Hepatocyte (in vitro differentiated cells): ENCODE measurements at regions not wholly inside any gene's neighbourhood (a gene's known extent, or its start where the extent isn't known, plus 50 kb on each side); places are given as distances from the start of the nearest gene placed in this dataset.

Experiments used
- DNase-seq: peaks from one replicate; pipeline ENCODE4 v3.0.0-alpha.2; 2016; ENCODE audit warnings: low spot score
- H2AFZ ChIP-seq: fragments of 200-600 bp; sonication (generic); 2 replicates; pipeline ENCODE4 v1.6.0; 2016; ENCODE audit warnings: antibody characterized with exemption, mild to moderate bottlenecking
- H3K27ac ChIP-seq: fragments of 200-600 bp; sonication (generic); 2 replicates; pipeline ENCODE4 v1.5.1; 2016; ENCODE audit warnings: mild to moderate bottlenecking
- H3K27me3 ChIP-seq: fragments of 200-600 bp; sonication (generic); 2 replicates; pipeline ENCODE4 v1.6.1; 2016
- H3K36me3 ChIP-seq: fragments of 200-600 bp; sonication (generic); replicated peaks from 2 replicates; pipeline ENCODE4 v1.5.1; 2016; ENCODE audit warnings: low read depth; ENCODE audit not compliant: insufficient read depth
- H3K4me1 ChIP-seq: fragments of 200-600 bp; sonication (generic); 2 replicates; pipeline ENCODE4 v1.5.1; 2016; ENCODE audit warnings: mild to moderate bottlenecking, moderate library complexity; ENCODE audit not compliant: insufficient read depth
- H3K4me2 ChIP-seq: fragments of 200-600 bp; sonication (generic); 2 replicates; pipeline ENCODE4 v1.6.0; 2016
- H3K4me3 ChIP-seq: fragments of 200-600 bp; sonication (generic); 2 replicates; pipeline ENCODE4 v1.5.1; 2016; ENCODE audit warnings: mild to moderate bottlenecking
- H3K79me2 ChIP-seq: fragments of 200-600 bp; sonication (generic); 2 replicates; pipeline ENCODE4 v1.6.0; 2017; ENCODE audit warnings: mild to moderate bottlenecking
- H3K9me2 ChIP-seq: fragments of 200-600 bp; sonication (generic); replicated peaks from 2 replicates; pipeline ENCODE4 v1.6.0; 2017; ENCODE audit warnings: mild to moderate bottlenecking; ENCODE audit not compliant: insufficient read depth
- H3K9me3 ChIP-seq: fragments of 200-600 bp; sonication (generic); 2 replicates; pipeline ENCODE4 v1.5.1; 2016; ENCODE audit warnings: low read depth, mild to moderate bottlenecking
- H4K20me1 ChIP-seq: fragments of 200-600 bp; sonication (generic); 2 replicates; pipeline ENCODE4 v1.6.0; 2016; ENCODE audit warnings: mild to moderate bottlenecking; ENCODE audit not compliant: insufficient read depth, poor library complexity, severe bottlenecking
- CTCF ChIP-seq: fragments of 200-600 bp; sonication (generic); IDR thresholded peaks from 2 replicates; pipeline ENCODE4 v1.5.1; 2016; ENCODE audit warnings: antibody characterized with exemption, mild to moderate bottlenecking; ENCODE audit not compliant: poor library complexity
- EZH2 ChIP-seq: fragments of 200-600 bp; sonication (generic); IDR thresholded peaks from 2 replicates; pipeline ENCODE4 v1.6.1; 2016; ENCODE audit warnings: antibody characterized with exemption, mild to moderate bottlenecking, borderline replicate concordance
- EZH2phosphoT487 ChIP-seq: fragments of 200-600 bp; sonication (generic); IDR thresholded peaks from one replicate; pipeline ENCODE4 v1.6.1; 2018; ENCODE audit warnings: antibody characterized with exemption, mild to moderate bottlenecking, low read depth, moderate library complexity; ENCODE audit not compliant: unreplicated experiment, severe bottlenecking
- WGBS: methylation state at CpG from one replicate; pipeline ENCODE4 v1.1.6; 2016; ENCODE audit warnings: low lambda C conversion rate; ENCODE audit errors: missing lambda C conversion rate; 5-methylcytosine and 5-hydroxymethylcytosine counted together

- 82% methylated on average over 5 of the region's 5 CpGs for WGBS
- no peaks in the 10 kb centered on the region for H3K4me1 ChIP-seq
- TF ChIP-seq EZH2 (no peak), EZH2phosphoT487 (no peak), CTCF (no peak)
Observed at GRCh38 chr2:22883054-22883453, 501.9 kb upstream of the KLHL29 start.

GRCh38 chr2:22885245-22885644 is 499.7 kb upstream of the KLHL29 start:
- Histone ChIP-seq H3K9me2 (no peaks in the 10 kb centered on the region), H3K27ac (no peak overlapping the region), H3K4me2 (no peak overlapping the region), H3K9me3 (no peaks in the 10 kb centered on the region), H4K20me1 (no peaks in the 10 kb centered on the region), H3K79me2 (no peaks in the 10 kb centered on the region), H2AFZ (no peak overlapping the region), H3K4me1 (no peaks in the 10 kb centered on the region), H3K27me3 (no peaks in the 10 kb centered on the region), H3K36me3 (no peaks in the 10 kb centered on the region), H3K4me3 (no peak overlapping the region)
- no peak for DNase-seq
- TF ChIP-seq EZH2 = no peak
- TF ChIP-seq EZH2phosphoT487 = no peak
- no peak for TF ChIP-seq CTCF
- 69% methylated on average over 1 of the region's 1 CpG for WGBS

More at GRCh38 chr2:22883054-22883453, 501.9 kb upstream of the KLHL29 start:
- H3K9me2 ChIP-seq = no peaks in the 10 kb centered on the region
- H3K27me3 ChIP-seq = no peaks in the 10 kb centered on the region
- H3K4me3 ChIP-seq = no peak overlapping the region
- no peak overlapping the region for H3K27ac ChIP-seq
- no peak overlapping the region for H3K4me2 ChIP-seq
- no peaks in the 10 kb centered on the region for H3K79me2 ChIP-seq
- H3K9me3 ChIP-seq = no peaks in the 10 kb centered on the region
- H3K36me3 ChIP-seq = no peaks in the 10 kb centered on the region
- no peak overlapping the region for H2AFZ ChIP-seq
- no peaks in the 10 kb centered on the region for H4K20me1 ChIP-seq
- no peak for DNase-seq

GRCh38 chr2:22887426-22887825 is 497.6 kb upstream of the KLHL29 start:
- Histone ChIP-seq H3K27ac (no peak overlapping the region), H3K79me2 (no peaks in the 10 kb centered on the region), H3K27me3 (no peaks in the 10 kb centered on the region), H3K4me2 (no peak overlapping the region), H4K20me1 (no peaks in the 10 kb centered on the region), H3K36me3 (no peaks in the 10 kb centered on the region), H3K4me3 (no peak overlapping the region), H3K9me2 (no peaks in the 10 kb centered on the region), H3K4me1 (no peaks in the 10 kb centered on the region), H3K9me3 (no peaks in the 10 kb centered on the region), H2AFZ (no peak overlapping the region)
- no peak for DNase-seq
- no peak for TF ChIP-seq EZH2
- TF ChIP-seq EZH2phosphoT487 = no peak
- no peak for TF ChIP-seq CTCF
- WGBS = 68% methylated on average over 4 of the region's 4 CpGs

GRCh38 chr2:22887845-22888244 is 497.1 kb upstream of the KLHL29 start:
- H3K27ac ChIP-seq = no peak overlapping the region
- H3K27me3 ChIP-seq = no peaks in the 10 kb centered on the region
- TF ChIP-seq CTCF (no peak), EZH2 (no peak), EZH2phosphoT487 (no peak)
- no peaks in the 10 kb centered on the region for H3K9me2 ChIP-seq
- H2AFZ ChIP-seq = no peak overlapping the region
- no peak overlapping the region for H3K4me2 ChIP-seq
- no peaks in the 10 kb centered on the region for H3K4me1 ChIP-seq
- H3K79me2 ChIP-seq = no peaks in the 10 kb centered on the region
- DNase-seq = no peak
- 86% methylated on average over 8 of the region's 8 CpGs for WGBS
- H3K36me3 ChIP-seq = no peaks in the 10 kb centered on the region
- H3K4me3 ChIP-seq = no peak overlapping the region
- no peaks in the 10 kb centered on the region for H3K9me3 ChIP-seq
- no peaks in the 10 kb centered on the region for H4K20me1 ChIP-seq
